Heart left ventricle (tissue), 16 donors: ENCODE measurements at regions not wholly inside any gene's neighbourhood (a gene's known extent, or its start where the extent isn't known, plus 50 kb on each side); places are given as distances from the start of the nearest gene placed in this dataset.

ENCODE experiments used
- ATAC-seq, 4 donors: fragments of 200-7000 bp; cut with Tn5 transposase; one replicate each; pipeline ENCODE4 v1.9.1; 2020 to 2022; ENCODE audit warnings: moderate library complexity in 4 of 4, mild to moderate bottlenecking in 3 of 4, moderate number of reproducible peaks in 1 of 4
- DNase-seq, 5 donors: peaks; one replicate each; pipeline ENCODE4 v3.0.0-alpha.2; 2020
- H3K27ac ChIP-seq, 12 donors: fragments of 200-600 bp; sonication (generic) in 4 of 12; one replicate each; pipeline versions ENCODE4 v1.5.0 to v1.8.0; 2016 to 2022; ENCODE audit warnings: mild to moderate bottlenecking in 2 of 12
- H3K27me3 ChIP-seq, 9 donors: fragments of 200-600 bp; sonication (generic) in 2 of 9; one replicate each; pipeline versions ENCODE4 v1.5.1 to v1.8.0; 2016 to 2022; ENCODE audit warnings: mild to moderate bottlenecking in 3 of 9
- H3K36me3 ChIP-seq, 9 donors: fragments of 200-600 bp; sonication (generic) in 2 of 9; one replicate each; pipeline versions ENCODE4 v1.5.0 to v1.8.0; 2018 to 2022; ENCODE audit warnings: mild to moderate bottlenecking in 2 of 9
- H3K4me1 ChIP-seq, 12 donors: fragments of 200-600 bp; sonication (generic) in 4 of 12; one replicate each; pipeline versions ENCODE4 v1.5.0 to v1.8.0; 2016 to 2022; ENCODE audit warnings: mild to moderate bottlenecking in 3 of 12
- H3K4me3 ChIP-seq, 12 donors: fragments of 200-600 bp; sonication (generic) in 4 of 12; one replicate each; pipeline versions ENCODE4 v1.5.0 to v1.8.0; 2017 to 2022; ENCODE audit warnings: mild to moderate bottlenecking in 9 of 12, moderate library complexity in 4 of 12
- H3K9me3 ChIP-seq, 12 donors: fragments of 200-600 bp; sonication (generic) in 4 of 12; one replicate each; pipeline versions ENCODE4 v1.5.0 to v1.8.0; 2016 to 2022; ENCODE audit warnings: mild to moderate bottlenecking in 1 of 12
- POLR2A ChIP-seq, 2 donors: fragments of 450-650 bp; IDR thresholded peaks; one replicate each; pipeline ENCODE4 v1.6.1; 2017; ENCODE audit warnings: antibody characterized with exemption in 2 of 2, mild to moderate bottlenecking in 2 of 2, moderate library complexity in 2 of 2
- WGBS, 4 donors: extraction: QIAGEN DNeasy Blood & Tissue Kit in 2 of 4; methylation state at CpG; one replicate each; pipeline versions ENCODE4 v1.1.5 to v1.1.7; 2013 to 2018; 5-methylcytosine and 5-hydroxymethylcytosine counted together
- intact Hi-C, 10 donors: fragments of 100-400 bp; cut with DNase I; formaldehyde crosslinking; loops; one replicate each; pipeline versions ENCODE4 v1.11.1 to v1.14.2; 2022
- TF ChIP-seq, protein P1 (sequence below), 12 donors: fragments of 200-600 bp; sonication (generic) in 4 of 12; IDR thresholded peaks; one replicate each; pipeline versions ENCODE4 v1.5.0 to v1.8.0; 2018 to 2022; ENCODE audit warnings: antibody characterized with exemption in 12 of 12, mild to moderate bottlenecking in 5 of 12
- donor health status: ischemic (EF 13 %, LVEDD 7.1; RV severe dilation, severe dysfunction).
- donor health status: healthy with polysubstance abuse.
- donor health status: DM: no; HTN: yes; CAD: no.
- donor health status: DM: no; HTN: no; CAD: no.
- donor health status: ischemic (EF 25% LVEDD 6.9; RV normal size, moderate dysfunction).
- donor health status: ischemic (EF 25% LVEDD 5.7; RV mildly dilated, moderate dysfunction).
- donor health status: healthy.
- donor health status: DM: yes; HTN: yes; CAD: no.
- donor health status: ischemic (EF 35%, LVEDD 5.7; RV mildly dilated, moderate dysfunction).
- donor health status: nonischemic (EF 11% LVEDD 7.7; RV severe dilation, severe dysfunction).
- donor health status: DM: yes; HTN: yes; CAD: no.
- donor health status: PGD.
- donor health status: ischemic (EF 29% LVEDD 5.4; RV normal size, mild dysfunction).
- donor health status: nonischemic (EF 23%, LVEDD 6.1; RV moderate dilation, normal function).

DNA sequence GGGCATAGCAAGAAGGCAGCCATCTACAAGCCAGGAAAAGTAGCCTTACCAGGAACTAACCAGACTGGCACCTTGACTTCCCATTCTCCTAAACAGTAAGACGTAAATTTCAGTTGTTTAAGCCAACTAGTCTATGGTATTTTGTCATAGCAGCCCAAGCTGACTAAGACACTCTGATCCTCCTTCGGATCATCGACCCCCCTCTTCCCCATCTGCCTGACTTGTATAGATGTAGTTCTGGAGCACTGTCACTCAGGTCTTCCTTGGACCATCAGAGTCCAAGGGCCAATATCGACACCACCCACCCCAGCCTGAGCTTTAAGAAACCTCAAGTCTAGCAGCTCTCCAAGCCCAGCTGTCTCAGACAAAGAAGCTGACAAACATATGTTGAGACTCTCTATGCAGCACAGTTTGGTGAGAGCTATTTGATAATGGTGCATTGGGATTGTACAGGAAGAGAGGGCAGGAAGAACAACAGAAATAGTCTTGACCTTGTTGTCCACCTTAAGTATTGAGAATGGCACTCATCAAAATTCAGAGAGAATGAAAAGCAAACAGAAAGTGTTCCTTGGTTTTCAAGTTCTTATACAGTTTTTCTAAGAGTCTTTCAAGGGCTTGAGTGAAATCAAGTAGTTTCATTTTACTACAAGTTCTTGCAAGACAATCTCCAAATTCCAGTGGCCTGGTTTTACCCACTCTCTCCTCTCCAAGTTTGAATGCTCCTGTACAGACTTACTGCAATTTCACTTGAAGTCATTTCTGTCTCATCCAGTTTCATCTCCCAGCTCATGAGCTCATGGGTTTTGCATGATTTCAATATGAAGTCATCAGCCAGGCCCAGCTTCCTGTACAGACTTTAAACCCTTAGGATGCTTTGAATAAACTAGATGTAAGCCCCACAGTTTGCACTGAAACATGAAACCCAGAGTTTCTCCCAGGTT, 122.3 kb upstream of the RAI14 start:
- 46 to 72% (median 48%) methylated on average over 4 of the region's 4 CpGs for WGBS, 4 donors
- H3K9me3 ChIP-seq, result no peaks in the 10 kb centered on the region
- ATAC-seq, result no peak
- H3K27ac ChIP-seq, result no peak overlapping the region
- no peaks in the 10 kb centered on the region for H3K4me1 ChIP-seq
- H3K4me3 ChIP-seq, result no peak overlapping the region
- H3K27me3 ChIP-seq, result no peaks in the 10 kb centered on the region
- H3K36me3 ChIP-seq, result no peaks in the 10 kb centered on the region
- intact Hi-C loops, result no loop called here
- no peak for TF ChIP-seq POLR2A (IDR thresholded peaks at IDR 0.05)
- TF ChIP-seq, protein P1, sequence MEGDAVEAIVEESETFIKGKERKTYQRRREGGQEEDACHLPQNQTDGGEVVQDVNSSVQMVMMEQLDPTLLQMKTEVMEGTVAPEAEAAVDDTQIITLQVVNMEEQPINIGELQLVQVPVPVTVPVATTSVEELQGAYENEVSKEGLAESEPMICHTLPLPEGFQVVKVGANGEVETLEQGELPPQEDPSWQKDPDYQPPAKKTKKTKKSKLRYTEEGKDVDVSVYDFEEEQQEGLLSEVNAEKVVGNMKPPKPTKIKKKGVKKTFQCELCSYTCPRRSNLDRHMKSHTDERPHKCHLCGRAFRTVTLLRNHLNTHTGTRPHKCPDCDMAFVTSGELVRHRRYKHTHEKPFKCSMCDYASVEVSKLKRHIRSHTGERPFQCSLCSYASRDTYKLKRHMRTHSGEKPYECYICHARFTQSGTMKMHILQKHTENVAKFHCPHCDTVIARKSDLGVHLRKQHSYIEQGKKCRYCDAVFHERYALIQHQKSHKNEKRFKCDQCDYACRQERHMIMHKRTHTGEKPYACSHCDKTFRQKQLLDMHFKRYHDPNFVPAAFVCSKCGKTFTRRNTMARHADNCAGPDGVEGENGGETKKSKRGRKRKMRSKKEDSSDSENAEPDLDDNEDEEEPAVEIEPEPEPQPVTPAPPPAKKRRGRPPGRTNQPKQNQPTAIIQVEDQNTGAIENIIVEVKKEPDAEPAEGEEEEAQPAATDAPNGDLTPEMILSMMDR (IDR thresholded peaks at IDR 0.05), result no peak
- no peak for DNase-seq

DNA sequence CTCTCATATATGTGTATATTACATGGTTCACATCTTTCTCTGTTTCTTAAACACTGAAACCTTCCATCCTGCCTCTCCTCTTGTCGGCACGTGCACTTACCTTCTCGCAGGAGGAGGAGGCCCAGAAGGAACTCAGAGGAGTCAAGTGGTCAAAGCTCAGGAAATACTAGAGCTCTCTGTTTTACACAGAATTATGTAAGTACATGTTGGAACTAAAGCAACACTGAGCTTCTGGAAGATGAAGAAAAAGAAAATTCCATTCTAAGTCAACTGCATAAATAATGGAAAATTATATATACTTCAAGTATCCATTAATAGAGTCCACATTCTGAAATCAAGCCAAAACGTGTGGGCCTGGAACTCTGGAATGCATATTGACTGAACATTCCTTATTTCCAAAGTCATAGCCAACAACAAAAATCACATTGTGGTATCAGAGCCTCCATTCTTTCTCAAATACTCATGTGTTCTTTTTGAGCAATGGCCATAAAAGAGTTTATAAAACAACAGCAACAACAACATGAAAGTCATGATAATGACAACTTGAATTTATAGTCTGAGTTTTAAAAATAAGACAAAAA, 121.5 kb upstream of the RAI14 start:
- 68 to 77% (median 75%) methylated on average over 4 of the region's 4 CpGs for WGBS, 4 donors
- DNase-seq (no peak), ATAC-seq (no peak)
- Histone ChIP-seq H3K27ac (no peak overlapping the region), H3K4me3 (no peak overlapping the region), H3K27me3 (no peaks in the 10 kb centered on the region), H3K36me3 (no peaks in the 10 kb centered on the region), H3K9me3 (no peaks in the 10 kb centered on the region), H3K4me1 (no peaks in the 10 kb centered on the region)
- intact Hi-C loops, result no loop called here
- TF ChIP-seq POLR2A (IDR thresholded peaks at IDR 0.05), result no peak
- TF ChIP-seq, protein P1 (IDR thresholded peaks at IDR 0.05), result no peak

DNA sequence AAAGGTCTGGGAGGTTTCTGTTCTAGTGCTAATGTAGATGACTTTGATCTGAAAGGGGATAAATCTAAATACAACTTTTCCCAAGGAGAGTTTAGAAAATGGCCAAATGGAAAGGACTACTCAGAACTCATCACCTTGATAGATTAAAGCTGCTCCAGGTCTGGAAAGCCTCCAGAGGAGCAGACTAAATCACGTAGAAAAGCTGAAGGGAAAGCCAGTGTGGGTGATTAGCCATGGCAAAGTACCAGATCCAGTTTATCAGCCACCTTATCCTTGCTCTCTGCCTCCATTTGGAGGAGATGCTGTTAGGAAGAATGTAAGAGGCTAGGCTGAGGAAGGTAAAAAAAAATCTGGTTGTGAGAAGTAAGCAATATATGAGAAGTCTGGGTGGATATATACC, 120.7 kb upstream of the RAI14 start:
- H3K36me3 ChIP-seq, result no peaks in the 10 kb centered on the region
- no peak for DNase-seq
- no peak for TF ChIP-seq POLR2A (IDR thresholded peaks at IDR 0.05)
- TF ChIP-seq, protein P1 (IDR thresholded peaks at IDR 0.05), result no peak
- H3K4me3 ChIP-seq, result no peak overlapping the region
- no peaks in the 10 kb centered on the region for H3K27me3 ChIP-seq
- no peaks in the 10 kb centered on the region for H3K9me3 ChIP-seq
- no peak overlapping the region for H3K27ac ChIP-seq
- no peaks in the 10 kb centered on the region for H3K4me1 ChIP-seq
- no peak for ATAC-seq
- WGBS, 4 donors, result 49 to 60% (median 52%) methylated on average over 1 of the region's 1 CpG
- intact Hi-C loops, result no loop called here

DNA sequence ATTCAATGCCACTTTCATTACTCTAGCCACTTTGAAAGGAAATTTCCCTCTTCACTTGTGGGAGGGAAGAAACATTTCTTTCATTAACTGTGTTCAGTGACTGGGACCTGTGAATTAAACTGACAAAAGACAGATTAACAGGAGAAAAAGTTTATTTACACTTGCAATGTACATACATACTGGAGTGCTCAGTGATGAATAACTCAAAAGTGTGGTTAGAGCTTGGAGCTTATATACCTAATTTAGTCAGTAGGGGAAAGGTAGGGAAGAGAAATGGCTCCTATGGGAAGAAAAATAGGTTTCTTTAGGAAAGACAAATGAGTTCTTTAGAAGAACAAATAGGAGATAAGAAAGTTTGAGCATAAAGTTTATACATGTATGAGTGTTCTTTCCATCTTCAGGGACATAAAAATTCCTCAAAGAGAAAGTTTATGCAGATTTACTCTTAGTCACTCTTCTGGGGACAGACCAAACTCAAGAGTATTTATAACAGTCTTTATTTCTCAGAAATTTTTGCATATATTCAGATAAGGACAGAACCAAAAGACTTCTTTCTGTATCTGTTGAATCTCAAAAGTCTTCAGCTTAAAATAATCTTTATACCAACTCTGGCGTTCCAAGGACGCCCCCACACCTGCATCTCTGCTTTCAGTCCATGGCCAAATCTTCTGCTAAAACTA, 120.0 kb upstream of the RAI14 start:
- TF ChIP-seq, protein P1 (IDR thresholded peaks at IDR 0.05), result no peak
- no peak for TF ChIP-seq POLR2A (IDR thresholded peaks at IDR 0.05)
- Histone ChIP-seq H3K4me1 (no peaks in the 10 kb centered on the region), H3K4me3 (no peak overlapping the region), H3K36me3 (no peaks in the 10 kb centered on the region), H3K27ac (no peak overlapping the region), H3K9me3 (no peaks in the 10 kb centered on the region), H3K27me3 (no peaks in the 10 kb centered on the region)
- DNase-seq, result no peak
- WGBS, 4 donors, result 70 to 92% (median 77%) methylated on average over 2 of the region's 2 CpGs
- intact Hi-C loops, result no loop called here
- no peak for ATAC-seq
